Fibroblast of lung (primary cell): ENCODE measurements at regions not wholly inside any gene's neighbourhood (a gene's known extent, or its start where the extent isn't known, plus 50 kb on each side); places are given as distances from the start of the nearest gene placed in this dataset.

ENCODE experiments used
- DNase-seq, 2 donors: peaks; one replicate each; pipeline versions ENCODE4 v3.0.0 to v3.0.0-alpha.2; 2010; ENCODE audit warnings: low read depth in 2 of 2
- H2AFZ ChIP-seq: 2 replicates; pipeline ENCODE4 v1.5.1; 2012; ENCODE audit warnings: low read length, control low read depth, inconsistent platforms
- H3K27ac ChIP-seq: 2 replicates; pipeline ENCODE4 v1.5.1; 2011; ENCODE audit warnings: low read length, control low read depth; ENCODE audit not compliant: insufficient read depth
- H3K27me3 ChIP-seq: 2 replicates; pipeline ENCODE4 v1.5.1; 2011; ENCODE audit warnings: mild to moderate bottlenecking, low read length; ENCODE audit not compliant: control insufficient read depth, insufficient read depth
- H3K36me3 ChIP-seq: 2 replicates; pipeline ENCODE4 v1.5.1; 2011; ENCODE audit warnings: low read length; ENCODE audit not compliant: control insufficient read depth, insufficient read depth
- H3K4me1 ChIP-seq: 2 replicates; pipeline ENCODE4 v1.5.1; 2011; ENCODE audit warnings: low read length; ENCODE audit not compliant: control insufficient read depth, insufficient read depth; ENCODE audit errors: extremely low read depth
- H3K4me2 ChIP-seq: 2 replicates; pipeline ENCODE4 v1.5.1; 2011; ENCODE audit warnings: low read length, control low read depth; ENCODE audit not compliant: insufficient read depth; ENCODE audit errors: extremely low read depth
- H3K4me3 ChIP-seq, 4 experiments: fragments of 200-600 bp in 1 of 4; sonication (generic) in 1 of 4; replicated peaks in 1 of 4; 2 replicates each; pipeline ENCODE4 v1.5.1; 2011 to 2016; ENCODE audit warnings: low read length in 4 of 4, low read depth in 3 of 4, mild to moderate bottlenecking in 3 of 4, control low read depth in 2 of 4, inconsistent platforms in 1 of 4, mixed read lengths in 1 of 4; ENCODE audit not compliant: insufficient read depth in 1 of 4; ENCODE audit errors: control extremely low read depth in 1 of 4
- H3K79me2 ChIP-seq: 2 replicates; pipeline ENCODE4 v1.5.1; 2012; ENCODE audit warnings: mild to moderate bottlenecking, low read length, inconsistent platforms; ENCODE audit not compliant: control insufficient read depth, insufficient read depth
- H3K9ac ChIP-seq: 2 replicates; pipeline ENCODE4 v1.5.1; 2011; ENCODE audit warnings: mild to moderate bottlenecking, low read length, control low read depth; ENCODE audit not compliant: insufficient read depth
- H3K9me3 ChIP-seq: 2 replicates; pipeline ENCODE4 v1.5.1; 2012; ENCODE audit warnings: low read depth, low read length; ENCODE audit not compliant: control insufficient read depth, insufficient read depth
- H4K20me1 ChIP-seq: 2 replicates; pipeline ENCODE4 v1.5.1; 2011; ENCODE audit warnings: low read length; ENCODE audit not compliant: control insufficient read depth, insufficient read depth; ENCODE audit errors: extremely low read depth
- CTCF ChIP-seq, 2 donors: IDR thresholded peaks in 1 of 2; conservative IDR thresholded peaks in 1 of 2; 1 replicate in 1 of 2; 2 replicates in 1 of 2; pipeline ENCODE4 v1.5.1; 2011 to 2012; ENCODE audit warnings: low read length in 2 of 2, control low read depth in 1 of 2, inconsistent platforms in 1 of 2, low read depth in 1 of 2, mild to moderate bottlenecking in 1 of 2
- EZH2 ChIP-seq: IDR thresholded peaks from 2 replicates; pipeline ENCODE4 v1.5.1; 2012; ENCODE audit warnings: low read length, control low read depth, mild to moderate bottlenecking; ENCODE audit errors: missing control alignments

DNA sequence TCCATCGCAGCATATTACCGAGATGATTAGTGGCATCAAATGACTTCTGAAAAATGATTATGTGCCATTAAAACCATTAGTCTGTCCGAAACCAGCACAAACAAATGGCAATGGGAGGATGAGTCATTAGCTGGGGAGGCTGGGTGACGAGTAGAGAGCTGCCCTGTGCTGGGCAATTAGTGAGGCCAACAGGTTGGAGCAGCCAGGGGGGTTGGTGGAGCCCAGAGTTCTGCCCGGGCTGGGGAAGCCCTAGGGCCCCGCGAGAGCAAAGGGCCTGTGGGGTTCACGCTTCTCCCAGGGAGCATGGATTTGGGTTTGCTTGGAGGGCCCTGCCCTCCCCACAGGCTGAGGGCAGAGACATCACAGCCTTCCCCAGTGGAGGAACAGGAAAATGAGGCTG lies 152.1 kb upstream of the RPL38 start:
- no peak for DNase-seq
- H3K4me1 ChIP-seq, result no peaks in the 10 kb centered on the region
- no peaks in the 10 kb centered on the region for H3K36me3 ChIP-seq
- no peaks in the 10 kb centered on the region for H4K20me1 ChIP-seq
- no peak overlapping the region for H2AFZ ChIP-seq
- no peaks in the 10 kb centered on the region for H3K27me3 ChIP-seq
- no peak overlapping the region for H3K4me3 ChIP-seq
- H3K9ac ChIP-seq, result no peak overlapping the region
- H3K4me2 ChIP-seq, result no peak overlapping the region
- no peaks in the 10 kb centered on the region for H3K9me3 ChIP-seq
- no peaks in the 10 kb centered on the region for H3K79me2 ChIP-seq
- no peak overlapping the region for H3K27ac ChIP-seq
- TF ChIP-seq CTCF (conservative IDR thresholded peaks at IDR 0.05 in 1 of 2, IDR thresholded peaks at IDR 0.05 in 1 of 2; ENCODE audit: low read depth in 1 of 2, low read length in 2 of 2) (no peak), EZH2 (no peak)

GRCh38 chr17:74052993-74053711 lies 150.3 kb upstream of the RPL38 start:
- no peak overlapping the region for H3K4me2 ChIP-seq
- no peaks in the 10 kb centered on the region for H4K20me1 ChIP-seq
- TF ChIP-seq EZH2 (no peak), CTCF (conservative IDR thresholded peaks at IDR 0.05 in 1 of 2, IDR thresholded peaks at IDR 0.05 in 1 of 2; ENCODE audit: low read depth in 1 of 2, low read length in 2 of 2) (no peak)
- no peaks in the 10 kb centered on the region for H3K27me3 ChIP-seq
- H3K9me3 ChIP-seq, result no peaks in the 10 kb centered on the region
- DNase-seq, result no peak
- H3K79me2 ChIP-seq, result no peaks in the 10 kb centered on the region
- no peak overlapping the region for H3K4me3 ChIP-seq
- H3K36me3 ChIP-seq, result no peaks in the 10 kb centered on the region
- H3K9ac ChIP-seq, result no peak overlapping the region
- no peak overlapping the region for H3K27ac ChIP-seq
- H3K4me1 ChIP-seq, result no peaks in the 10 kb centered on the region
- no peak overlapping the region for H2AFZ ChIP-seq

GRCh38 chr17:74053712-74054078 lies 149.8 kb upstream of the RPL38 start:
- Histone ChIP-seq H3K4me1 (no peaks in the 10 kb centered on the region), H3K4me3 (no peak overlapping the region), H3K9me3 (no peaks in the 10 kb centered on the region), H3K36me3 (no peaks in the 10 kb centered on the region), H4K20me1 (no peaks in the 10 kb centered on the region), H3K79me2 (no peaks in the 10 kb centered on the region), H3K4me2 (no peak overlapping the region), H3K27ac (no peak overlapping the region), H3K9ac (no peak overlapping the region), H3K27me3 (no peaks in the 10 kb centered on the region), H2AFZ (no peak overlapping the region)
- TF ChIP-seq EZH2 (no peak), CTCF (conservative IDR thresholded peaks at IDR 0.05 in 1 of 2, IDR thresholded peaks at IDR 0.05 in 1 of 2; ENCODE audit: low read depth in 1 of 2, low read length in 2 of 2) (no peak)
- no peak for DNase-seq
